NCI-H774 (cell line): ENCODE measurements at regions not wholly inside any gene's neighbourhood (a gene's known extent, or its start where the extent isn't known, plus 50 kb on each side); places are given as distances from the start of the nearest gene placed in this dataset.

Source experiments
- DNase-seq: peaks from one replicate; lab custom pipeline; 2025; lab: John Stamatoyannopoulos, UW

DNA sequence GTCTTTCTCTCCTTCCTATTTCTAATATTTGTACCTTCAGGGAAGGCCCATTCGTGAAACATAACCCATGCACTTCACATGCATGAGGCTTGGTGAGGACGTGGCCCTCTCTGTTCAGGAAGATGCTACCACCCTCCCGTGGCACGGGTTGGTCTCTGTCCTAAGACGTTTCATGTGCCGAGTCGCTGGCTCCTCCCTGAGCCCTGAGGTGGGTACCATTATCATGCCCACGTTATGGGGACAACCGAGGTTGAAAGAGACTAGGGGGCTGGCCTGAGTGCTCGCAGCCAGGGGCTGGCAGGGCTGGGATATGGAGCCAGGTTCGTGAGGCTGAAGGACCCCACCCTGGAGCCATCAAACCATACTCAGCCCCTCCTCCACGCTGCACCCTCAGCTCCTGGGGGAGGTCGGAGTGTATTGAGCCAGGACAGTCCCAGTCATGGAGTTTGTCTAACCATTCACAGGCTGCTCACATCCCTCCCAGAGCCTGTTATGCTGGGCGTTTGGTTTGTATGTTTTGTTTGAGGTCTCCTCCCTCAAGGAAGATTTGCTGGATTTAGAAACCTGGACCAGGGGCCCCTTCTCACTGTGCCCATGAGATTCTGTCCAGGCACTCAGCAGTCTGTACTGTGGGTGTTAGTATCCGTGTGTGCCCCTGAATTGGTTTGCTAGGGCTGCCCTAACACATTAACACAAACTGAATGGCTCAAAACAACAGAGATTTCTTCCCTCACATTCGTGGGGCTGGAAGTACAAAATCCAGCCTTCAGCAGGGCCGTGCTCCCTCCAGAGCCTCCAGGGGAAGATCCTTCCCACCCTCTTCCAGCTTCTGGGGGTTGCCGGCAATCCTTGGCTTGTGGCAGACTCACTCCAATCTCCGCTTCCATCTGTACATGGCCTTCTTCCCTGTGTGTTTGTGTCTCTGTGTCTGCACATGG is 88.3 kb downstream of the ANKRD60 start:
- DNase-seq = no peak

DNA sequence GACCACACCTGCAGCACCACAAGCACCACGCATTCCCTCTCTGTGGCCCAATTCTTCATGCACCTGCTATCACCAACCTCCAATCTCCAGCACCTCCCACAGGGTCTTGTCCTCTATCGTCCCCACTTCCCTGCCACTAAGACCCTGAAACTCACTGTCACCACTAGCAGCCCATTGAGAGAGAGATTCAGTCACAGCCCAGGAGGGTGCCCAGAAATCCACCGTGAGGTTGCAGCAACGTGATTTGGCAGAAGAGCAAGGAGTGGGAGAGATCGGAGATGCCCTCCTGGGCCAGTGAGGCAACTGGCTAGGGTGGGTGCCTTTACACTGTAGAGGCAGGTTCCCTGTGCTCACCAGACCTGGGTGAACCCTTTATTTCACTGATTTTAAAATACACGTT is 90.1 kb downstream of the ANKRD60 start:
- no peak for DNase-seq

DNA sequence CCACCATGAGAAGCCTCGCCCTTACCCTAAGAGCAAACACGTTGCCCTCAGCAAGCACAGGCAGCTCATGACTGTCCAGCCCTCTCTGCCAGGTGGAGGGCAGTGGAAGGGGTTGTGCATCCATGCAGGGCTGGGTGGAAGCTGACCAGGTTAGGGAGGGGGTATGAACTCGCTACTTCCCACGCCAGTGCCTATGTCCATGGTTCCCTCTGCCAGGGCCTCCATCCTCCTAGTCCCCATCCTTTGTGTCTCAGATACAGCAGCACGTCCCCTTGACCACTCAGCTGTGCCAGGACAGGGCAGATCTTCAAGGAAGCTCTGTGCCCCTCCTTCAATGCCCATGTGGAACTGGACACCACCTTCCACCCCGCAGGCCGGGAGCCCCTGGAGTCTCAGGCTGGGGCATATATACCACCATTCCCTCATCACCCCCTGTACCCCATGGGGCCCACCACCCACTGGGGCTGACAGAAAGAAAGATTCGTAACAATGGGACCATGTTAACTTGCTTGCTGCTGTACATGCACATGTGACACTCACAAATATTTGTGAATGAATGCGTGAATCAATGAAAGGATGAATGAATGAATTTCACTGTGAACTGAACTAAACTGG is 90.7 kb downstream of the ANKRD60 start:
- DNase-seq = no peak

DNA sequence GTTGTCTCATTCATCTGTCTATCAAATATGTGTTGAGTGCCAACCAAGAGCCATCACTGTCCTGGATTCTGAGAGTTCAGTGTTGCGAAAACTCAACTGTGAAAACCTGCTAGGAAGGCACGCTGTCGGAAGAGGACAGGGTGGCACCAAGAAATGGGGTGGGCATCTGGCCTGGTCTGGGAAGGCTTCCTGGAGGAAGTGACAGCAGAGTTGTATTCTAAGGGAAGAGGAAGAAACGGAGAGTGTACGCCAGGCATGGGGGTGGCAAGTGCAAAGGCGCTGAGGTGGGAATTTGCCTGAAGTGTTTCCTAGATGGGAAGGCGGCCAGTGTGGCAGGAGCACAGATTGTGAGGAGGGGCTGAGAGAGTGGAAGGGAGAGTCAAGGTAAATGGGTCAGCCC is 91.2 kb downstream of the ANKRD60 start:
- DNase-seq = no peak

DNA sequence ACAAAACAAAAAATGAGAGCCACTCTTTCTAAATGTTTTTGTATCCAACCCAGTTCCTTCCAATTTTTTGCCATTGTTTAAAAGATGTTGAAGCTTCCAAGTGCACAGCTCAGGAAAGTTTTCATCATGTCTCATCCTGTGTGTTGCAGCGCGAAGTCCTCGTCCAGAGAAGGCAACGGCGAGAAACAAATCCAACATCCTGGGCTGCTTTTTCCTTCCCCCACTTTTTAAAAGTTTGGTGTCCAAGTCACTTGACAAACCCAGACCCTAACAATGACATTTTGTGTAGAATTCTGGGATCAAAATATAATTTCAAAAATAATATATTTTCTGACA is 92.3 kb downstream of the ANKRD60 start:
- no peak for DNase-seq

DNA sequence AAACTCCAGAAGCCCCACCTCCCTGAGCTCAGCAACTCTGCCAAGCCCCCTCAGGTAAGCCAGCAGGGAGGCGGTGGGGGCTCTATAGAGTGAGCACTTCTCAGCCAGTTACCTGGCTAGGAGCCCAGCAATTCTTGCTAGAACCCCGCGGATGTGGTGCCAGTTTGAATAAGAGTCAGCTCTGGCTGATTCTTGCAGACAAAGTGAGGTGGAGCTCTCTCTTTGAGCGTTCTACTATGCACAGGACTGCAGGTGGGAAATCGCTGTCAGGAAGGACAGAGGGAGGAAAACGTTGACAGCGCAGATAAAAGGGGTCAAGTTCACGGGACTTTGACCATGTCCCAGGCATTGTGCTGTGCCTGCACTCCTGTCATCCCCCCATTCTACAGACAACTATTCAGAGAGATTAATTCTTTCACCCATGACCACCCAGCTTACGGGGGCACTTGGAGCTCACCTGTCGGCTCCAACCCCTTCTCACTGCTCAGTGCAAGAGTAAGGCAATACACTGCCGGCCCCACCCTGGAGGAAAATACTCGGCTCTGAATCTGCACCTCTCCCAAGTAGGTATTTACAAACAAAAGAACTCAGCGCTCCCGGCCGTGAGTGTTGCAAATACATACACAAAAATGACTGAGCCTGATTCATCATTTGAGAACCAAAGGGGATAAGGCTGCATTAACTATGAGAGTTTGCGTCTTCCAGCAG is 92.9 kb downstream of the ANKRD60 start:
- DNase-seq = no peak

DNA sequence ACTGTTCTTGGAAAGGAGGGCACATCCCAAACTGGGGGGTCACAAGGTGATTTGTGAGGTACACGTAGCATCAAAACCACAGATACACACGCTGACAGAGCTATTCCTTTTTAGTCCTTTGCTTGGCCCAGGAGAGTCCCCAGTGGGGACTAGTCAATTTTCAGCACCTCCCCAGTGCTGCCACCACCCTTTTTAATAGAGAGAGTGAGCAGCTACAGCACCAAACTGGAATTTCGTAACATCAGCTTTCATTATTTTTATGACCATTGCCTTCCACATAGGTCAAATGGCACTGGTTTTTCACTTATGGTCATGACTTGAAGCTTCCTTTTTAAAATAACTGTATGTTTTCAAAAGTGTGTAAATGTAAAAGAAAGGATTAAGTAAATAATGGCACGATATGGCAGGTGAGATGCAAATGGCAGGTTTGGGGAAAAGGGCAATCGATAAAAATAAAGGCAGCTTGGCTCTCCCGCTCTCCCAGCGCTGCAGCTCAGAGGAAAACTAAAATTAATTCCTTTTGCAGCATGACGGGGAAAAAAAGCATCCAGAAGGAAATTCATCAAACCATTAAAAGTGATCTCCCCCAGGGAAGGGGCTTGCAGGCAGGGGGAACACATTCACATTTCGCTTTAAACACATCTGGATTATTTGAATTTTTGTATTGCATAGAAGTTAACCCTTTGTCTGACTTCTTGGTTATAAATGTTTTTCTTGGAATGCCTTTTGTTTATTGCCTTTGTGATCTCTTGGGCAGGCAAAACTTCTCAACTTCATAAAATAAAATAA is 95.2 kb downstream of the ANKRD60 start:
- DNase-seq = no peak

DNA sequence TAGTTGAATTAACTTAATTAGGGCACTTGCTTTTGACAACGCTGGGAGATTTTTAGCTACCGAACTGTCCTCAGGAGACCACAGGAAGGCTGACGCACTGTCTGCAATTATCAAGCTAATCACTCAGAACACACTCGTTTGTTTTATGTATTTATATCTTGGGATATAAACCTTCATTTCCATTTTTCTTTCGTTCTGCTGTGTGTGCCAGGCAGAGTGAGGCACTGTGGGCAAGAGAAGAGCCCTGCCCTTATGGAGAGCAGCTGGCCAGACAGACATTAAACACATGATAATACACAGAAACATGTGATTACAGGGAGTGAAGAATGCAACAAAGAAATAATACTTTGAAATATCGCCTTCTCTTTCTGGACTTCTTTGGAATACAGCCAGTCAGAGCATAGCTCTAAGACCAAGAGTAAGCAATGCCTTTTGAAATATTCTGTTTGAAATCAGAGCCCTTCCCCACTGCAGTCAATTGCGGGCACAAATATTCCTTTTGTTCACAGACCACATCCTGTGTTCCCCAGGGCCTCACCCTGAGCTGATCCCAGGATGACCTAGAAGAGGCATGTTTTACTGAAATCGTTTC is 96.8 kb downstream of the ANKRD60 start:
- no peak for DNase-seq

DNA sequence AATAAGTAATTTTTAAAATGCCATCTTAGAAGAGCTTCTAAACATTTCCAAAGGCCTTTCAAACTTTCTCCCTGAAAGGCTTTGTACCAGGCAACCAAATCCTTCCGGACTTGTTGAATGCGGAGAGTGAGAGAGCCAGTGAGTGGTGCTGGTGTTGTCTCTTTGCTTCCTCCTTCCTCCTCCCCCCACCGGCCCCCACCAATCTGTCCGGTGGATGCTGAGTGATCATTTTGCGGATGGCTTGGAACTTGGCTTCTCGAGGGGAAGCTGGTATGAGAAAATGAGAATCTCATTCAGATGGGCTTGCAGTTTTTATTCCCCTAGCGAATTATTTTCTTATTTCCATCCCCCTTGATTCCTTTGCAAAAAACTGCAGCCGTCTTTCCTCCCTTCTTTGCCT is 97.3 kb downstream of the ANKRD60 start:
- DNase-seq = no peak

DNA sequence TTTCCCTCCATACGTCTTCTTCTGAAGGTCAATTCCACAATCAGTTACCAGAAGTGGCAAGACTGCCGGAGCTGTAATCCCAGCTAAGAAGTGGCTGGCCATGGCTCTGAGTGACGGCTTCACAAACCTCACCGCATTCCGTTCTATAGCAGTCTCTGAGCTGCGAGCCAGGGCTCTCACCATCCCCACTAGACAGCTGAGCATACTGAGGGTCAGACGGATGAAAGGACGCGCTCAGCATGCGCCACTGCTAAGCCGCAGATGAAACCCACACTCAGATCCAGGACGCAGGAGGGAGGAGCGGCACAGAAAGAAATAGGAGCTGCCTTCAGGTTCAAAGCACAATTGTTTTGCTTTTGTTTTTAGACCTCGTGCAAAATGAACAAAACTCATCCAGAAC is 97.9 kb downstream of the ANKRD60 start:
- no peak for DNase-seq

DNA sequence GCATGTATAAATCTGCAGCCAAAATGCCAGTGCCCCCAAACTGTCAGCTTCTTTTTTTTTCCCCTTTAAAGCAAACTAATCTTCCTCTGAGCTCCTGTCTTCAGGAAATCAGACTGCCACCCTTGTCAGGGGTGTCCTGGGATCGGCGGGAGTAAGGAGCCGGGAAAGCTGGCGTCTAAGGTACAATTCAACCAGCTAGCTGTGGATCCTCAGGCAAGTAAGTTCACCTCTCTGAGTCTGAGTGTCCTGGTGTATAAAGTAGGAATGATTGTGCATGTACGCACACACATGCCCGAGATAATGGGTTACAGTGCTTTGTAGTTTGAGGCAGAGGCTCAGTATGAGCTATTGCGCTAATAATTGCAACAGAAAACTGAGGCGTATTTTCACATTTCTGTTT is 98.3 kb downstream of the ANKRD60 start:
- no peak for DNase-seq

DNA sequence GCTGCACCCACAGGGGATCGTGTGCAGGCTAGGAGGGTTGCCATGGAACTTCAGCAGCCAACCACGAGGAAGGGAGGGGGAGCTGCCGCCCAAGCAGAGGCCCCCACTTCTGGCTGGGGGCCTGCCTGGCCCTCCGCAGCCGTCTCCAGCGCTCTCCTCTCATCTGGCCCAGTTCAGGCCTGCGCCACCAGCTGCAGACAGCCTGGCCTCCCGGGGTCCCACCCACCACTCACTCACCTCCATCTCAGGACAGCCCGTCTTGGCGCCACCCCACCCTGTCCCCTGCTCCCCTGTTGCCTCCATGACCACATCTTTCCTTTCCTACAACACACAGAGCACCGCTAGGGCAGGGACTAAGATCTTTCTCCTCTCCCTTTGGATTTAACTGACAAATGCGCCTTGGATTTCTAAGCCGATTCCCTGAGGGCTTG is 98.7 kb downstream of the ANKRD60 start:
- no peak for DNase-seq

DNA sequence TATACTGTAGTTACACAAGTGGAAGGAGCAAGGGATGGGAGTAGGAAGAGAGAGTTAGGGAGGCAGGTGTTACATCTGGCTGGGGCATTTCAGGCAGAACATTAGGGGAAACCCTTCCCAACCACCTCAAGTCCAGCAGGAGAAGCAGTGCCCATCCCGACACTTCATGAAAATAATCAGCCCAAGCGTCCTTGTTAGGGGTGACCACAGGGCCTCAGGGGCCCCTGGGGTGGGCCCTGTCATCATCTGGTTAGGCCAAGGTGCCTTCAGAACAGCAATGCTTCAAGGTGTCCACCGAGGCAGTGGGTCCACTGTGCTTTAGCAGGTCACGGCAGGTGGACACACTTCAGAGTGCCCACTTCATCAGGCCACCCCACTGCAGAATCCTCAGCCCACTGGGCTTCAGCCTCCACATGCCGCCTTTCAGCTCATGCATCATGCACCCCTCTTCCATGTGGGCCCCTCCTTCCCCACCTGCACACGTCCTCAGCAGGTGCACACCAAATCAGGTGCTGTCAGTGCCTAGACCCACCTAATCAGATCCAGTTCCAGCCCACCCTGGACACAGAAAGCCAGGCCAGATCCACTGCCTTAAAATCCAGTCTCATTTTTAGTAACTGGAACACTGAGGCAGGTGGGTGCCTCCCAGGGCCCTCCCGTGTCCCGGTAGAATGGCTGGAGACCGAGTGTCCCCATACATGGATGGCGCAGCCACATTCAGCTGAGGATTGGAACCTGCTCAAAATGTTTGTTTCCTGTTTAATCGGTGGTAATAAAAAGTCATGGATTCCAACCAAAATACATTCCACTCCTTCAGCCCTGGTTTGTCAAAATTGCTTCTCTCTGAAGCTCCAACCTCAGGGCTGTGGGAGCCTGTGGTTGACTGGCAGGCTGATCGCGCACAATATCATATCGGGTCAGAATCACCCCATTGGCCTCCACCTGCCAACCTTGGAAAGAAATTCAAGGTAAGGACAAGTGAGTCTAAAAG is 99.5 kb downstream of the ANKRD60 start:
- no peak for DNase-seq

DNA sequence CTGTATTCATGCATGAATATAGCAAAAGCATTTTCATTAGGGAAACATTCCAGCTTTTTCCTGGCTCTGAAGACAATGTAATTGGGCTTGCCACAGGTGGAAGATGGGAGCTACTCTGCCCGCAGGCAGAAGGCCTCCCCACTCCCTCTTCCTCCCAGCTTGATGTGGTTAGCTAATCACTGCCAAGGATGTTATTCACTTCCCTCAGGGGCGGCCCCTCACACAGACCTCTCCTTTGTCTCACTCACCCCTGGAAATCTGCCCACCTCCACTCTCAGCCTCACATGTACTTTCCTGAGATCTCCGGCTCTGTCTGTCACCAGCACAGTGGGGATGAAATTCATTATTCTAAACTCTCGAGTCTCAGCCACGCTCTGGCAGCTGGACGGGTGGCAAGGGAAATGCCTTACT is 100.7 kb downstream of the ANKRD60 start:
- no peak for DNase-seq

DNA sequence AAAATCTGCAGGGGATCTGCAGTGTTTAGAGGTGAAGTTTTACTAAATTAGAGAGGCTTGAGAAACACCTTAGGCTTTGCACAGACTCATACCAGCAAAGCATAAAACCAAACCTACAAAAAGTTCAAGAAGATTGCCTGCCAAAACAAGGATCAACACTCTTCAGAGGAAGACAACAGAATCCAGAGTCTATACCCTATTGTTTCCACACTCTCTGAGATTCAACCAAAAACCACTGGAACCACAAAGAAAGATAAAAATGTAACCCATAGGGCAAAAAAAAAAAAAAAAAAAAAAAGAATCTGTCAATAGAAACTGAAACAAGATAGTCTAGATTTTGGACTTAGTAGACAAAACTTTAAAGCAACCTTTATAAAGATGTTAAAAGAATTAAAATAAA is 102.7 kb downstream of the ANKRD60 start:
- DNase-seq = no peak

DNA sequence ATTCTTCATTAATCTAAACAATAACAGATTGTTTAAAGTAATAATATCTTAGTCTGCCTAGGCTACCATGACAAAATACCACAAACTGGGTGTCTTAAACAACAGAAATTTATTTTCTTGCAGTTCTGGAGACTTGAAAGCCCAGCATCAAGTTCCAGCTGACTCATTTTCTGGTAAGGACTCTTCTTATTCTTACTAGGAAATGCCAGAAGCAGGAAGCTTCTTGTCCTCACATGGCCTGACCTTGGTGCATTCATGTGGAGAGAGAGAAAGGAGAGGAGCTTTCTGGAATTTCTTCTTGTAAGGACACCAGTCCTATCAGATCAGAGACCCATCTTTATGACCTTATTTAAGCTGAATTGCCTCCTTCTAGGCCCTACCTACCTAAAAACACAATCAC is 110.5 kb downstream of the ANKRD60 start:
- no peak for DNase-seq

DNA sequence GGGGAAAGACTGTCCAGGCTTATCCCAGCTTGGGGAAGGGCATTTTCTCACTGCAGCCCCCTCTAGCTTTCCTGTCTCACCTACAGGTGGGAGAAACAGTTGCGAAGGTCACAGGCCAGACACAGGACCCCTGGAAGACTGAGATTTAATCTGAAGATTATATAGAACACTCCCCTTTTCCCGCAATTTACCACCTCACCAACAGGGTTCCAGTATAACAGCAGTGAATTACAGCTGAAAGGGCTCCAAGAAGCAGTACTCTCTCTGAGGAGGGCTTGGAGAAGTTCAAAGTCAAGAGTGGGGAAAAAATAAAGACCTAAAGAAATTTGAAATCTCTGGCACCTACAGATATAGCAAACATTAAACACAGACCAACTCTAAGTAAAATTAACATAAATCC is 111.9 kb downstream of the ANKRD60 start:
- DNase-seq = no peak

DNA sequence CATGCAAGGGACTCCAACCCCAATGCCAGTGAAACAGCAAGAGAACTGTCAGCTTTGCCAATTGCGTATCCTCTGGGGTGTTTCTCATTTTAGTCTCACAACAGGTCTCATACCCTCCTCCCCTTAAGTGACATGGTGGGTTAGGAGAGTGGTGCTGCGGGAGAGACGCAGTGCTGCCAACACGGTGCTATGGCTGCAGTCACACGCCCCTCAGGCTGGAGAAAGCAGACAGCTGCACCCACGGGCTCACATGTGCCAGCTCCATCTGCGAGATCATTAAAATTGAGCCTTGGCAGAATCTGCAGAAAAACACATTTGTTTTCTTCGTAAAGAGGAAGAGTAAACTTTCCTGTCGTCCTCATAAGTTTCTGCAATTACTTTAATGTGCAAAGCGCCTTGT is 114.7 kb downstream of the ANKRD60 start:
- no peak for DNase-seq

DNA sequence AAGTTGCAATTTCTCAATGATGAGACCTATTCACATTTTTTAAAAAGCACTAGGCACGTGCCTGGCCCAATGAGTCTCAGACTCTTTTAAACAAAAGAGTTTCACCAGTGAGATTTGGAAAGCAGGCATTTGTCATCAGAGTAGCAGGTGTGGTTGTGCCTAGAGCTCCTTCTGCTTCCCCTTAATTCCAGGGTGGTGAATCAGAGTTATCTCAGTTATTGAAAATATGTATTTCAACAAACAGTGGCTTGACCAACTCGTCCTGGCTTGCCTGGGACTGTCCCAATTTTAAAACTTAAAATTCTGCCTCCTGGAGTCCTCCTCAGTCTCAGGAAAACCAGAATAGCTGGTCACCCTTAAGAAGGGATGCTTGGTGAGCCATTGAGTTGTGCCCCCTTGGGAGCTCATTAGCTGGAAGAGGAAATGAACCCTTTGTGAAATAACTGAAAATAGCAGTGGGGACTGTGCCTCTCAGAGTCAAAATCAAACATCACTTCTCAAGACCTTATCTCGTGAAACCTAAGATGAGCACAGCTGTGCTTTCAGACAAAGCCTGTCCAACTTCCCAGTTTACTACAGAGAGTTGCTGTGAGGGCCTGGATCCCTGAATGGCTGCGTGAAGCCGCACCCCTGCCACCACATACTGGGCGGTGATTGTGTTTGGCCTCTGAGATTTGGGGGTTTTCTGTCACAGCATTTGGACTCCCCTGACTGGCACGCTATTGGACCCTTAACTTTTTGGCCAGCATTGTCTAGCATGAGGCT is 116.3 kb downstream of the ANKRD60 start:
- DNase-seq = no peak
